ENCODE measurements at regions not wholly inside any gene's neighbourhood (a gene's known extent, or its start where the extent isn't known, plus 50 kb on each side); places are given as distances from the start of the nearest gene placed in this dataset.

DNA sequence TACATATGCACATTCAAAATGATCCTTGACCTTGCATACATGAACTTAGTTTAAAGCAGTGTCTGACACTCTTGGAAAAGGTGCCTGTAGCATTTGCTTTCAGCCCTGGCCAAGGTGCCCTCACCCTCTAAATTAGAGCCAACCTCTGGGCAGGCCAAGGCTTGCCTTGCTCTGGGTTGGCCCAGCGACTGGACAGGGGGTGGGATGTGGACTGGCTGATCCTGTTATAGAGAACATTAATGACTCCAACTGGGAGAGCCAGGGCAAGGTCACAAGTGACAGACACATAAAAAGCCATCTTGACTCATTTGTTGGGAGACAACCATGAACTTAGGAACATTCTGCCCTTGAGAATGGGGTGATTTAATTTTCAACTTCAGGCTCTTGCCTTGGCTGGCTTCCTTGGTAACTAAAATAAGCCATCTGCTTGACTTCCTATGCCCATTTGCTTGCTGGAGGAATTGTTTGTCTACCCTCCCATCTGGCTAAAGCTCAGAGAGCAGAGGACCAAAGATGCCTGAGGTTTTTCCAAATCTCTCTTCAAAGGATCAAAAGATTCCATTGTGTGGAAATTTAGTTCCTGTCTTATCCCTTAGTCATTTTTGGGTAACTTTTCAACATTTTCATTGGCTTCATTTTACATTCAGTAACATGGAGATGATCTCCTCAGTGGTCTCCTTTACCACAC is 403.7 kb downstream of the SOX2 start:
- Histone ChIP-seq H3K27me3 (replicated peaks; ENCODE audit: insufficient read depth, low read depth, low read length, poor library complexity) (no peaks in the 10 kb centered on the region), H3K27ac (ENCODE audit: low read depth, low read length, poor library complexity, severe bottlenecking) (no peak overlapping the region), H3K4me1 (ENCODE audit: insufficient read depth, low read length, poor library complexity, severe bottlenecking) (peaks cover 16% of the 10 kb centered on the region), H3K9me3 (ENCODE audit: low read depth, low read length, poor library complexity, severe bottlenecking) (no peaks in the 10 kb centered on the region), H3K4me3 (ENCODE audit: low read depth, low read length, poor library complexity, severe bottlenecking) (no peak overlapping the region), H3K36me3 (ENCODE audit: insufficient read depth, low read length, poor library complexity, severe bottlenecking) (no peaks in the 10 kb centered on the region)
- intact Hi-C loops (cut with micrococcal nuclease; ENCODE audit: unreplicated experiment) = no loop called here
- ChIA-PET CTCF (no interaction called here), POLR2A (ENCODE audit: low non-redundant PET) (no interaction called here)
- no peak for DNase-seq (ENCODE audit: low spot score)
- TF ChIP-seq EZH2 (IDR thresholded peaks at IDR 0.05; ENCODE audit: borderline replicate concordance, low read depth, low read length, poor library complexity, severe bottlenecking) = no peak
- BruUV-seq (replicated peaks) = no TSS peak

GRCh38 chr3:182116386-182116785 is 404.7 kb downstream of the SOX2 start:
- Histone ChIP-seq H3K4me1 (ENCODE audit: insufficient read depth, low read length, poor library complexity, severe bottlenecking) (peaks cover 24% of the 10 kb centered on the region), H3K27ac (ENCODE audit: low read depth, low read length, poor library complexity, severe bottlenecking) (no peak overlapping the region), H3K9me3 (ENCODE audit: low read depth, low read length, poor library complexity, severe bottlenecking) (no peaks in the 10 kb centered on the region), H3K4me3 (ENCODE audit: low read depth, low read length, poor library complexity, severe bottlenecking) (no peak overlapping the region), H3K36me3 (ENCODE audit: insufficient read depth, low read length, poor library complexity, severe bottlenecking) (no peaks in the 10 kb centered on the region), H3K27me3 (replicated peaks; ENCODE audit: insufficient read depth, low read depth, low read length, poor library complexity) (no peaks in the 10 kb centered on the region)
- ChIA-PET POLR2A (ENCODE audit: low non-redundant PET) (no interaction called here), CTCF (no interaction called here)
- intact Hi-C loops (cut with micrococcal nuclease; ENCODE audit: unreplicated experiment) = no loop called here
- no peak for TF ChIP-seq CTCF (conservative IDR thresholded peaks at IDR 0.05; ENCODE audit: low read depth, low read length)
- TF ChIP-seq EZH2 (IDR thresholded peaks at IDR 0.05; ENCODE audit: borderline replicate concordance, low read depth, low read length, poor library complexity, severe bottlenecking) = no peak
- no TSS peak for BruUV-seq (replicated peaks)
- DNase-seq (ENCODE audit: low spot score) = no peak

DNA sequence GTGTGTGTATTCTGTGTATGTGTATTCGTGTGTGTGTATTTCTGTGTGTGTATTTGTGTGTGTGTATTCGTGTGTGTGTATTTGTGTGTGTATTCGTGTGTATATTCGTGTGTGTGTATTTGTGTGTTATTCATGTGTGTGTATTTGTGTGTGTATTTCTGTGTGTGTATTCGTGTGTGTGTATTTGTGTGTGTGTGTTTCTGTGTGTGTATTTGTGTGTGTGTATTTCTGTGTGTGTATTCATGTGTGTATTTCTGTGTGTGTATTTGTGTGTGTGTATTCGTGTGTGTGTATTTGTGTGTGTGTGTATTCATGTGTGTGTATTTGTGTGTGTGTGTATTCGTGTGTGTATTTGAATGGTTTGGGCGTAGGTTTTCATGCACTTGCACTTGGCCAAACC is 405.4 kb downstream of the SOX2 start:
- H3K27me3 ChIP-seq (replicated peaks; ENCODE audit: insufficient read depth, low read depth, low read length, poor library complexity) = no peaks in the 10 kb centered on the region
- BruUV-seq (replicated peaks) = no TSS peak
- no peak overlapping the region for H3K4me3 ChIP-seq (ENCODE audit: low read depth, low read length, poor library complexity, severe bottlenecking)
- TF ChIP-seq EZH2 (IDR thresholded peaks at IDR 0.05; ENCODE audit: borderline replicate concordance, low read depth, low read length, poor library complexity, severe bottlenecking) (no peak), CTCF (conservative IDR thresholded peaks at IDR 0.05; ENCODE audit: low read depth, low read length) (no peak)
- ChIA-PET POLR2A (ENCODE audit: low non-redundant PET) (no interaction called here), CTCF (no interaction called here)
- H3K4me1 ChIP-seq (ENCODE audit: insufficient read depth, low read length, poor library complexity, severe bottlenecking) = peaks cover 31% of the 10 kb centered on the region
- no peak for DNase-seq (ENCODE audit: low spot score)
- no peaks in the 10 kb centered on the region for H3K9me3 ChIP-seq (ENCODE audit: low read depth, low read length, poor library complexity, severe bottlenecking)
- intact Hi-C loops (cut with micrococcal nuclease; ENCODE audit: unreplicated experiment) = no loop called here
- H3K27ac ChIP-seq (ENCODE audit: low read depth, low read length, poor library complexity, severe bottlenecking) = no peak overlapping the region
- H3K36me3 ChIP-seq (ENCODE audit: insufficient read depth, low read length, poor library complexity, severe bottlenecking) = no peaks in the 10 kb centered on the region

- Histone ChIP-seq H3K9me3 (ENCODE audit: low read depth, low read length, poor library complexity, severe bottlenecking) (no peaks in the 10 kb centered on the region), H3K4me1 (ENCODE audit: insufficient read depth, low read length, poor library complexity, severe bottlenecking) (peaks cover 36% of the 10 kb centered on the region), H3K27ac (ENCODE audit: low read depth, low read length, poor library complexity, severe bottlenecking) (peak overlapping the region; percentile 6), H3K4me3 (ENCODE audit: low read depth, low read length, poor library complexity, severe bottlenecking) (no peak overlapping the region), H3K27me3 (replicated peaks; ENCODE audit: insufficient read depth, low read depth, low read length, poor library complexity) (no peaks in the 10 kb centered on the region), H3K36me3 (ENCODE audit: insufficient read depth, low read length, poor library complexity, severe bottlenecking) (no peaks in the 10 kb centered on the region)
- TF ChIP-seq EZH2 (IDR thresholded peaks at IDR 0.05; ENCODE audit: borderline replicate concordance, low read depth, low read length, poor library complexity, severe bottlenecking) = no peak
- no peak for TF ChIP-seq CTCF (conservative IDR thresholded peaks at IDR 0.05; ENCODE audit: low read depth, low read length)
- no TSS peak for BruUV-seq (replicated peaks)
- ChIA-PET POLR2A (ENCODE audit: low non-redundant PET) (no interaction called here), CTCF (no interaction called here)
- intact Hi-C loops (cut with micrococcal nuclease; ENCODE audit: unreplicated experiment) = no loop called here
- peak; percentile 84 for DNase-seq (ENCODE audit: low spot score)
Measured at GRCh38 chr3:182117583-182117982, 405.9 kb downstream of the SOX2 start.
